PC-3 (cell line): ENCODE measurements at regions not wholly inside any gene's neighbourhood (a gene's known extent, or its start where the extent isn't known, plus 50 kb on each side); places are given as distances from the start of the nearest gene placed in this dataset.
"Not testable (repeated sequence)": the region's sequence is repeated elsewhere in the genome, so short reads cannot be mapped to it uniquely, and the experiment has no call there.

ENCODE experiments used
- ATAC-seq: fragments of 200-7000 bp; cut with Tn5 transposase; 2 replicates; pipeline ENCODE4 v1.9.1; 2020; ENCODE audit warnings: mild to moderate bottlenecking, moderate library complexity
- BruUV-seq: library from RNA; stranded (reverse); fragments of 400-500 nt; replicated peaks from 2 replicates; lab custom pipeline; 2021; lab: Mats Ljungman, UMichigan
- CTCF ChIA-PET: fragments of 300-600 bp; sonication (Branson Sonifier 250); formaldehyde crosslinking; loops from one replicate; lab custom pipeline; 2022; ENCODE audit warnings: antibody characterized with exemption; lab: Charles Lee
- POLR2A ChIA-PET: fragments of 300-600 bp; sonication (Branson Sonifier 250); formaldehyde crosslinking; loops from one replicate; lab custom pipeline; 2022; ENCODE audit warnings: antibody characterized with exemption; ENCODE audit not compliant: unreplicated experiment; lab: Charles Lee
- DNase-seq: peaks from one replicate; pipeline ENCODE4 v3.0.0-alpha.2; 2015
- H2AFZ ChIP-seq: fragments of 300-600 bp; sonication (generic); 2 replicates; pipeline ENCODE4 v1.6.0; 2016; ENCODE audit warnings: antibody characterized with exemption, low read length
- H3F3A ChIP-seq: fragments of 300-600 bp; sonication (generic); one replicate; pipeline ENCODE4 v1.6.0; 2017; ENCODE audit warnings: antibody characterized with exemption, low read length, control low read depth, mild to moderate bottlenecking; ENCODE audit not compliant: unreplicated experiment
- H3K27ac ChIP-seq: fragments of 300-600 bp; sonication (generic); 2 replicates; pipeline ENCODE4 v1.5.1; 2016; ENCODE audit warnings: mild to moderate bottlenecking, low read length
- H3K27me3 ChIP-seq: fragments of 300-600 bp; sonication (generic); 2 replicates; pipeline ENCODE4 v1.6.1; 2016; ENCODE audit warnings: low read length, mixed read lengths
- H3K36me3 ChIP-seq: fragments of 300-600 bp; sonication (generic); 2 replicates; pipeline ENCODE4 v1.6.1; 2016; ENCODE audit warnings: low read depth, mixed run types, low read length, mixed read lengths
- H3K4me1 ChIP-seq: fragments of 300-600 bp; sonication (generic); 2 replicates; pipeline ENCODE4 v1.5.1; 2016; ENCODE audit warnings: low read length; ENCODE audit not compliant: insufficient read depth
- H3K4me2 ChIP-seq: fragments of 300-600 bp; sonication (generic); 2 replicates; pipeline ENCODE4 v1.6.0; 2016; ENCODE audit warnings: low read length
- H3K4me3 ChIP-seq: fragments of 300-600 bp; sonication (generic); 2 replicates; pipeline ENCODE4 v1.5.1; 2016; ENCODE audit warnings: mild to moderate bottlenecking, low read length, mixed read lengths
- H3K79me2 ChIP-seq: fragments of 300-600 bp; sonication (generic); 2 replicates; pipeline ENCODE4 v1.6.1; 2017; ENCODE audit warnings: low read length, mixed read lengths
- H3K9ac ChIP-seq: fragments of 300-600 bp; sonication (generic); 2 replicates; pipeline ENCODE4 v1.6.0; 2016; ENCODE audit warnings: mild to moderate bottlenecking, low read length
- H3K9me2 ChIP-seq: fragments of 300-600 bp; sonication (generic); replicated peaks from 2 replicates; pipeline ENCODE4 v1.6.1; 2016; ENCODE audit warnings: mixed run types, low read length, mixed read lengths
- H3K9me3 ChIP-seq: fragments of 300-600 bp; sonication (generic); 2 replicates; pipeline ENCODE4 v1.6.1; 2016; ENCODE audit warnings: low read length, mixed read lengths
- H4K20me1 ChIP-seq: fragments of 300-600 bp; sonication (generic); 2 replicates; pipeline ENCODE4 v1.6.1; 2016; ENCODE audit warnings: low read length, mixed read lengths
- EZH2 ChIP-seq: fragments of 300-600 bp; sonication (generic); IDR thresholded peaks from one replicate; pipeline ENCODE4 v1.6.1; 2017; ENCODE audit warnings: antibody characterized with exemption, mild to moderate bottlenecking, low read length; ENCODE audit not compliant: unreplicated experiment
- EZH2phosphoT487 ChIP-seq: fragments of 300-600 bp; sonication (generic); IDR thresholded peaks from 2 replicates; pipeline ENCODE4 v1.6.1; 2018; ENCODE audit warnings: mild to moderate bottlenecking, antibody characterized with exemption, low read length, borderline replicate concordance
- intact Hi-C: fragments of 100-400 bp; cut with micrococcal nuclease; formaldehyde crosslinking; loops from 2 replicates; pipeline ENCODE4 v1.9.0; 2023
- TF ChIP-seq, protein P1 (sequence below): fragments of 300-600 bp; sonication (generic); conservative IDR thresholded peaks from 2 replicates; pipeline ENCODE4 v1.5.1; 2017; ENCODE audit warnings: antibody characterized with exemption, low read depth, mild to moderate bottlenecking, low read length

DNA sequence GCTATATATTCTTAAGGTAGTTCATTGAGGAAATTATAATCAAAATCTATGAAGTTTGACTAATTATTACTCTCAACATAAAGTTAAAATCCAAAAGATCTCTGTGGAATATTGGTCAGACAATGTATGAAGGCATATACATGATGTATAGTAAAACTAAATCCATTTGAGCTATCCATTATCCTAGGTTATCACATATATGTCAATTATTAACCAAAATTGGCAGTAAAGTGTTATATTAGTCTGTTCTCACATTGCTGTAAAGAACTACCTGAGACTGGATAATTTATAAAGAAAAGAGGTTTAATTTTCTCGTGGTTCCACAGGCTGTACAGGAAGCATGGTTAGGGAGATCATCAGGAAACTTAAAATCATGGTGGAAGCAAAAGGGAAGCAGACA is 511.7 kb upstream of the SGCD start:
- no peak for DNase-seq
- Histone ChIP-seq H3K79me2 (no peaks in the 10 kb centered on the region), H3K9me2 (no peaks in the 10 kb centered on the region), H3K4me3 (no peak overlapping the region), H4K20me1 (no peaks in the 10 kb centered on the region), H3K36me3 (no peaks in the 10 kb centered on the region), H3K4me1 (no peaks in the 10 kb centered on the region), H3K27ac (no peak overlapping the region), H3K4me2 (no peak overlapping the region), H3K9me3 (no peaks in the 10 kb centered on the region), H3K9ac (no peak overlapping the region), H3K27me3 (no peaks in the 10 kb centered on the region), H2AFZ (no peak overlapping the region), H3F3A (no peaks in the 10 kb centered on the region)
- no peak for ATAC-seq
- intact Hi-C loops = no loop called here
- ChIA-PET POLR2A (no interaction called here), CTCF (no interaction called here)
- TF ChIP-seq EZH2phosphoT487 = no peak
- TF ChIP-seq, protein P1, sequence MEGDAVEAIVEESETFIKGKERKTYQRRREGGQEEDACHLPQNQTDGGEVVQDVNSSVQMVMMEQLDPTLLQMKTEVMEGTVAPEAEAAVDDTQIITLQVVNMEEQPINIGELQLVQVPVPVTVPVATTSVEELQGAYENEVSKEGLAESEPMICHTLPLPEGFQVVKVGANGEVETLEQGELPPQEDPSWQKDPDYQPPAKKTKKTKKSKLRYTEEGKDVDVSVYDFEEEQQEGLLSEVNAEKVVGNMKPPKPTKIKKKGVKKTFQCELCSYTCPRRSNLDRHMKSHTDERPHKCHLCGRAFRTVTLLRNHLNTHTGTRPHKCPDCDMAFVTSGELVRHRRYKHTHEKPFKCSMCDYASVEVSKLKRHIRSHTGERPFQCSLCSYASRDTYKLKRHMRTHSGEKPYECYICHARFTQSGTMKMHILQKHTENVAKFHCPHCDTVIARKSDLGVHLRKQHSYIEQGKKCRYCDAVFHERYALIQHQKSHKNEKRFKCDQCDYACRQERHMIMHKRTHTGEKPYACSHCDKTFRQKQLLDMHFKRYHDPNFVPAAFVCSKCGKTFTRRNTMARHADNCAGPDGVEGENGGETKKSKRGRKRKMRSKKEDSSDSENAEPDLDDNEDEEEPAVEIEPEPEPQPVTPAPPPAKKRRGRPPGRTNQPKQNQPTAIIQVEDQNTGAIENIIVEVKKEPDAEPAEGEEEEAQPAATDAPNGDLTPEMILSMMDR = no peak
- TF ChIP-seq EZH2 = no peak
- BruUV-seq = no TSS peak

DNA sequence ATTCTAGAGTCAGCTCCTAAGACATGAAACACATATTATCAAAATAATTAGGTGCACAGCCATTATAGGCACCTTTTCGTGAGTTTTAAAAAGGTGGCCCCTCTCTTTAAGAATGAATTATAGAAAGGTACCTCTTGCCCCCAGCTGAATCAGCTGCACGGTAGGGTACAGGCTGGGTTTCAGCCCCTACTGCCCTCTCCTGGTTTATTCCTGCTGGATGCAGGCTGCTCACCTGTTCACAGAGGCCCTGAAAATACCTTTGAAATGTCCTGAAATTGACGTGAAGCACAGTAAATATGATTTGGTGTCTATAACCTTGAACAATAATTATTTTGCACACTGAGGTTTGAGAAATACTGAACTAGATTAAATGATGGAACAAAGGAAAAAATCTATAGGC is 504.8 kb upstream of the SGCD start:
- H3K36me3 ChIP-seq = no peaks in the 10 kb centered on the region
- no TSS peak for BruUV-seq
- H3K4me2 ChIP-seq = no peak overlapping the region
- no peaks in the 10 kb centered on the region for H4K20me1 ChIP-seq
- no peaks in the 10 kb centered on the region for H3F3A ChIP-seq
- ATAC-seq = no peak
- ChIA-PET CTCF (no interaction called here), POLR2A (no interaction called here)
- H3K9me2 ChIP-seq = no peaks in the 10 kb centered on the region
- no peak overlapping the region for H3K27ac ChIP-seq
- no peak overlapping the region for H3K9ac ChIP-seq
- no peak for TF ChIP-seq EZH2phosphoT487
- TF ChIP-seq EZH2 = no peak
- TF ChIP-seq, protein P1 = no peak
- DNase-seq = no peak
- H3K9me3 ChIP-seq = no peaks in the 10 kb centered on the region
- H3K4me3 ChIP-seq = no peak overlapping the region
- intact Hi-C loops = no loop called here
- no peaks in the 10 kb centered on the region for H3K79me2 ChIP-seq
- H2AFZ ChIP-seq = no peak overlapping the region
- H3K4me1 ChIP-seq = no peaks in the 10 kb centered on the region
- H3K27me3 ChIP-seq = no peaks in the 10 kb centered on the region

- POLR2A ChIA-PET = no interaction called here
- Histone ChIP-seq H3K9me3 (no peaks in the 10 kb centered on the region), H3K79me2 (no peaks in the 10 kb centered on the region), H3K27me3 (no peaks in the 10 kb centered on the region), H3K27ac (no peak overlapping the region), H3K4me1 (no peaks in the 10 kb centered on the region), H3K4me3 (no peak overlapping the region), H3K9me2 (no peaks in the 10 kb centered on the region), H4K20me1 (no peaks in the 10 kb centered on the region), H3K4me2 (no peak overlapping the region), H2AFZ (no peak overlapping the region), H3K9ac (no peak overlapping the region), H3K36me3 (no peaks in the 10 kb centered on the region), H3F3A (no peaks in the 10 kb centered on the region)
- CTCF ChIA-PET = no interaction called here
- BruUV-seq = no TSS peak
- DNase-seq = no peak
- TF ChIP-seq EZH2phosphoT487 = no peak
- TF ChIP-seq, protein P1 = no peak
- TF ChIP-seq EZH2 = no peak
- intact Hi-C loops = no loop called here
- ATAC-seq = no peak
Measured at GRCh38 chr5:155826611-155827507, 500.1 kb upstream of the SGCD start.

GRCh38 chr5:155827508-155827815 is 499.5 kb upstream of the SGCD start:
- H3K9me2 ChIP-seq, H4K20me1 ChIP-seq, POLR2A ChIA-PET, H3K36me3 ChIP-seq, H3K4me3 ChIP-seq, H3K27ac ChIP-seq, CTCF ChIA-PET, H2AFZ ChIP-seq, DNase-seq, BruUV-seq, H3K79me2 ChIP-seq, H3K4me1 ChIP-seq, H3K9ac ChIP-seq, H3K27me3 ChIP-seq, H3F3A ChIP-seq, intact Hi-C loops, ATAC-seq, H3K4me2 ChIP-seq, H3K9me3 ChIP-seq: not testable (repeated sequence)
